Left lung (tissue), 4 donors: ENCODE measurements at regions not wholly inside any gene's neighbourhood (a gene's known extent, or its start where the extent isn't known, plus 50 kb on each side); places are given as distances from the start of the nearest gene placed in this dataset.
A peak's percentile ranks its signal among the peaks of the same experiment; 100 is the strongest.

Experiments
- ATAC-seq: fragments of 200-7000 bp; cut with Tn5 transposase; one replicate; pipeline ENCODE4 v1.9.1; 2020; ENCODE audit warnings: moderate library complexity
- DNase-seq, 4 donors: peaks; one replicate each; pipeline ENCODE4 v3.0.0-alpha.2; 2013 to 2020
- H3K27ac ChIP-seq, 2 donors: fragments of 200-600 bp; sonication (generic) in 1 of 2; one replicate each; pipeline versions ENCODE4 v1.5.0 to v1.8.0; 2020 to 2021
- H3K27me3 ChIP-seq, 2 donors: fragments of 200-600 bp; sonication (generic) in 1 of 2; one replicate each; pipeline versions ENCODE4 v1.5.0 to v1.8.0; 2020 to 2021
- H3K36me3 ChIP-seq, 2 donors: fragments of 200-600 bp; sonication (generic) in 1 of 2; one replicate each; pipeline versions ENCODE4 v1.5.0 to v1.8.0; 2020 to 2021
- H3K4me1 ChIP-seq, 2 donors: fragments of 200-600 bp; one replicate each; pipeline ENCODE4 v1.8.0; 2021
- H3K4me3 ChIP-seq, 2 donors: fragments of 200-600 bp; sonication (generic) in 1 of 2; one replicate each; pipeline versions ENCODE4 v1.5.0 to v1.8.0; 2020 to 2021; ENCODE audit warnings: mild to moderate bottlenecking in 1 of 2
- H3K9me3 ChIP-seq, 2 donors: fragments of 200-600 bp; sonication (generic) in 1 of 2; one replicate each; pipeline versions ENCODE4 v1.5.0 to v1.8.0; 2020 to 2021
- CTCF ChIP-seq, 2 donors: fragments of 200-600 bp; sonication (generic) in 1 of 2; IDR thresholded peaks; one replicate each; pipeline versions ENCODE4 v1.5.0 to v1.8.0; 2021; ENCODE audit warnings: antibody characterized with exemption in 2 of 2
- intact Hi-C, 2 donors: fragments of 100-400 bp; cut with DNase I; formaldehyde crosslinking; loops; one replicate each; pipeline versions ENCODE4 v1.11.2 to v1.14.2; 2022
- donor health status: DM: no; HTN: yes; CAD: no.
- donor health status: DM: no; HTN: no; CAD: no.

GRCh38 chr18:1907470-1908206, 663.7 kb downstream of the METTL4 start:
- Histone ChIP-seq H3K9me3 (peaks cover 0 to 14% of the 10 kb centered on the region in 2 donors), H3K36me3 (no peaks in the 10 kb centered on the region), H3K4me3 (no peak overlapping the region), H3K4me1 (no peaks in the 10 kb centered on the region), H3K27me3 (no peaks in the 10 kb centered on the region), H3K27ac (no peak overlapping the region)
- no peak for DNase-seq
- intact Hi-C loops = no loop called here
- ATAC-seq = no peak
- no peak for TF ChIP-seq CTCF (IDR thresholded peaks at IDR 0.05)

DNA sequence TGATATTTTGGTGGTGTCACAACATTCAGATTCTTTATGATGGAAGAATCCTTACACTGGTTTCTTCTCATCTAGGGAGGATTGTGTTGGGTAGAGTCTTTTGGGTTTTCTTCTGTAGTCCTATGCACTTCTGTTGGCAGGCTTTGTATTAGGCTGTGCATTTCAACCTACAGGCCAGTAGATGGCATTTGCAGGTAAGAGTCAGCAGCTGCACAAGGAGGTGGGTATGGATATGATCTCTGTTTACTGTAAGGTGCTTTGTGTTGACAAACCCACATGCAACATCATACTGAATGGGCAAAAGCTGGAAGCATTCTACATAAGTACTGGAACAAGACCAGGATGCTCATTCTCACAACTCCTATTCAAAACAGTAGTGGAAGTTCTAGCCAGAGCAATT, 656.8 kb downstream of the METTL4 start:
- intact Hi-C loops = no loop called here
- TF ChIP-seq CTCF (IDR thresholded peaks at IDR 0.05) = no peak
- no peaks in the 10 kb centered on the region for H3K36me3 ChIP-seq
- H3K4me3 ChIP-seq = no peak overlapping the region
- H3K27me3 ChIP-seq = no peaks in the 10 kb centered on the region
- no peak overlapping the region for H3K27ac ChIP-seq
- ATAC-seq = peak; percentile 57
- peaks cover 0 to 38% of the 10 kb centered on the region in 2 donors for H3K9me3 ChIP-seq
- DNase-seq = no peak
- no peaks in the 10 kb centered on the region for H3K4me1 ChIP-seq

- no peak overlapping the region for H3K27ac ChIP-seq
- H3K27me3 ChIP-seq = no peaks in the 10 kb centered on the region
- H3K4me1 ChIP-seq = no peaks in the 10 kb centered on the region
- peaks cover 0 to 26% of the 10 kb centered on the region in 2 donors for H3K9me3 ChIP-seq
- ATAC-seq (no peak), DNase-seq (no peak)
- H3K4me3 ChIP-seq = no peak overlapping the region
- no peaks in the 10 kb centered on the region for H3K36me3 ChIP-seq
- intact Hi-C loops = no loop called here
- TF ChIP-seq CTCF (IDR thresholded peaks at IDR 0.05) = no peak
Measured at GRCh38 chr18:1916869-1917523, 654.3 kb downstream of the METTL4 start.

DNA sequence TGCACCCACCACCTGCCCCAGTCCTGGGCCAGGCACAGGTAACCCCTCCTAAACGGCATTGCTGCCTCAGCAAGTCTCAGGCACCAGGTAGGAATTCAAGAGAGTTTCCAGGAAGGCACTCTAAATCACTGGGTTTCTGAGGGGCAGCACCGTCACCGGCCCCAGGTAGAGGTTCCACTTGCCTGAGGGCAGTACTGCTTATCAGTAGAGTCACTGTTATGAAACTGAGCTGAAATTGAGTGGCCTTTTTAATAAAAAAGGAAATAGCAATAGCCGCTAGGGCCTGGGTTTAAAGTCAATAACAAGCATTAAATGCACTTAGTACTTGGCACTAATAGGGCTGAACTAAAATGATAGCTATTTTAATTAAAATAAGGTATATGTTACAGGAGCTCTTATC, 653.7 kb downstream of the METTL4 start:
- Histone ChIP-seq H3K36me3 (no peaks in the 10 kb centered on the region), H3K4me1 (no peaks in the 10 kb centered on the region), H3K4me3 (no peak overlapping the region), H3K27ac (no peak overlapping the region), H3K27me3 (no peaks in the 10 kb centered on the region), H3K9me3 (peaks cover 0 to 25% of the 10 kb centered on the region in 2 donors)
- TF ChIP-seq CTCF (IDR thresholded peaks at IDR 0.05) = no peak
- DNase-seq = peak in 1 of 4 donors; percentile 34
- intact Hi-C loops = no loop called here
- no peak for ATAC-seq

- H3K27me3 ChIP-seq = no peaks in the 10 kb centered on the region
- H3K9me3 ChIP-seq = no peaks in the 10 kb centered on the region
- DNase-seq = no peak
- intact Hi-C loops = no loop called here
- no peak overlapping the region for H3K27ac ChIP-seq
- H3K4me3 ChIP-seq = no peak overlapping the region
- no peaks in the 10 kb centered on the region for H3K4me1 ChIP-seq
- H3K36me3 ChIP-seq = no peaks in the 10 kb centered on the region
- ATAC-seq = no peak
- TF ChIP-seq CTCF (IDR thresholded peaks at IDR 0.05) = no peak
Measured at GRCh38 chr18:1922066-1922465, 649.2 kb downstream of the METTL4 start.
